ENCODE measurements at regions not wholly inside any gene's neighbourhood (a gene's known extent, or its start where the extent isn't known, plus 50 kb on each side); places are given as distances from the start of the nearest gene placed in this dataset.

DNA sequence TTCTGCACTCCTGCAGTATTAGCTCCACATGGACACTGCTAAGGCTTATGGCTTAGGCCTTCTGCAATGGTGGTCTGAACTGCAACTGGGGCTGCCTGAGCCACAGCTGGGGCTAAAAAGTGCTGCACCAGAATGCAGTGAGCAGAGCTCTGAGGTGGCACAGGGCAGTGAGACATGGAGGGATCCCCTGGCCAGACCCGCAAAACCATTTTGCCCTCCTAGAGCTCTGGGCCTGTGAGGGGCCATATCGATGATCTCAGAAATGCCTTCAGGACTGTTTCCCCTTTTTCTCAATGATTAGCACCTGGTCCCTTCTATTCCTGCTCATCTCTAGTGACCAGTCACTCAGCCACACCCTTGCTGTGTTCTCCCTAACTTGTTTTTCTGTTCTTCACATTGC, 397.7 kb downstream of the UQCRFS1 start:
- Histone ChIP-seq H3K4me1 (ENCODE audit: insufficient read depth, low read length) (no peaks in the 10 kb centered on the region), H3K27me3 (ENCODE audit: insufficient read depth, low read length) (no peaks in the 10 kb centered on the region), H3K4me3 (ENCODE audit: low read length) (no peak overlapping the region), H3K9me3 (ENCODE audit: low read depth, low read length) (no peaks in the 10 kb centered on the region)

DNA sequence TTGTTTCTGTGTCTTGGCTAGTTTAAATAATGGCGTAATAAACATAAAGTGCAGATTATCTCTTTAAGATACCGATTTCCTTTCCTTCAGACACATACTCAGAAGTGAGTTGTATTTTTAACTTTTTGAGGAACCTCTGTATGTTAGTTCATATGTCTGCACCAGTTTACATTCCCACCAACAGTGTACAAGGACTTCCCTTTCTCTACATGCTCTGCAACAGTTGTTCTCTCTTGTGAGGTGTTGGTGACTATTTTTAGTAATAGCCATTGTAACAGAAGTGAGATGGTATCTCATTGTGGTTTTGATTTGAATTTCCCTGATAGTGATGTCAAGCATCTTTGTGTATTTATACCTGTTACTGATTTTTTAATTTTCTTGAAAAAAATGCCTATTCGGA, 418.6 kb downstream of the UQCRFS1 start:
- no peaks in the 10 kb centered on the region for H3K4me1 ChIP-seq (ENCODE audit: insufficient read depth, low read length)
- peaks cover 40% of the 10 kb centered on the region for H3K27me3 ChIP-seq (ENCODE audit: insufficient read depth, low read length)
- H3K9me3 ChIP-seq (ENCODE audit: low read depth, low read length) = peaks cover 7% of the 10 kb centered on the region
- H3K4me3 ChIP-seq (ENCODE audit: low read length) = no peak overlapping the region

DNA sequence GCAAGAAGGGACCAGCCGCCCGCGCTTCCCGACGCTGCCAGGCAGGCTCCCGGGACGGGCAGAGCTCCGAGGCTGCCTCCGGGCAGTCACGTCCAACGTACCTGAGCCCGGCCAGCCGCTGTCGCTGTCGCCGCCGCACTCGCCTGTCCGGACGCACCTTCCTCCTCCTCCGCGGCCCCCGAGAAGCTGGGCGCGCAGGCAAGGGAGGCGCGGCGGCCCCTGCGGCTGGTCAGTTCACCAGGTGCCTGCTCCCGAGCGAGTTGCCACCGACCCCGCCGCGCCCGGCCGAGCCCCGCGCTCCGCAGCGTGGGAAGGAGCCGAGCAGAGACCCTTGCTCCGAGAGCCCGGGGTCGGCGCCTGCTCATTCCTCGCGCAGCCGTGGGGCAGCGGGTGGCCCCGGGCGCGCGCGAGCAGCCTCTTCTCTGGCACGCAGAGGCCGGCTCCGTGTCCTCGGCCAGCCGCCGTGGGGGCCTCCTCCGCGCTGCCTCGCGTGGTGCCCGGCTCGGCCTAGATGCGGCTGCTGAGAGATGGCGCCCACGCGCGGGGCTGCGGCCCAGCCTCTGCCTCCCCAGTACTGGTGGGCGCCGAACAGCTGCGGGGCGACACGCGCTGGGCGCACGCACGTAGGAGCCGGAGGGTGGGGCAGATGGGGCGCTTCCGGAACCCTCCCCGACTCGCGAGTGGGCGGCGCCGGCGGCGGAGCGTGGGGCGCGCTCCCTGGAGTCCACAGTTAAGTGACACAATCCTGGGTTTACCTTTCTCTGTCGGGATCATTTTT, 419.4 kb downstream of the UQCRFS1 start:
- peaks cover 40% of the 10 kb centered on the region for H3K27me3 ChIP-seq (ENCODE audit: insufficient read depth, low read length)
- H3K4me1 ChIP-seq (ENCODE audit: insufficient read depth, low read length) = no peaks in the 10 kb centered on the region
- H3K4me3 ChIP-seq (ENCODE audit: low read length) = no peak overlapping the region
- peaks cover under 1% of the 10 kb centered on the region for H3K9me3 ChIP-seq (ENCODE audit: low read depth, low read length)

DNA sequence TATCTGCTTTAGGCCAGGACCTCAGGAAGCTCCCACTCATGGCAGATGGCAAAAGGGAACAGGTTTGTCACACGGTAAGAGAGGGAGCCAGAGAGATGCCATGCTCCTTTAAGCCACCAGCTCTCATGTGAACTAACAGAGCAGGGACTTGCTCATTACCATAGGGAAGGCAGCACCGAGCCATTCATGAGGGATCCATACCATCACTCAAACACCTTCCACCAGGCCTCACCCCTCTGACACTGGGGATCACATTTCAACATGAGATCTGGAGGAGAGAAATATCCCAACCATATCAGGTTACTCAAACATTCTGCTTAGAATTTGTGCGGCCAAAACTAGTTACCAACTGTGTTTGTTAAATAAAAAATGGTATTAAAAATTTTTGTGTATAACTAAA, 427.0 kb downstream of the UQCRFS1 start:
- H3K27me3 ChIP-seq (ENCODE audit: insufficient read depth, low read length) = no peaks in the 10 kb centered on the region
- H3K9me3 ChIP-seq (ENCODE audit: low read depth, low read length) = peaks cover 11% of the 10 kb centered on the region
- no peaks in the 10 kb centered on the region for H3K4me1 ChIP-seq (ENCODE audit: insufficient read depth, low read length)

DNA sequence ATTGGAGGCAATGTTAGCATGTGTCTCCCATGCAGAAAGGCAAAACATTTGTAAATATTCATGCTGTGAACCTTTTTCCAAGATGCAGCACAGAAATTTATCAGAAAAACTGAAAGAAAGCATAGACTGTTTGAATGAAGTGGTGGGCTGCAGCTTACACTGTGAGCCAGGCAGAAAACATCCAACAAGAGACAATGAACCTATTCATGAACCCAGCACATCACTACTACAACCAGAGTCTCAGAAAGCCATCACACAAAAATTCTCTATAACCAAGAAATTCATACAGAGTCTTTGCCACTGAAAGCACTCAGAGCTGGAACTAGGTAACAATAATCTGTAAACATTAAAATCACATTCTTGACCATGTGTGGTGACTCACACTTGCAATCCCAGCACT, 448.9 kb downstream of the UQCRFS1 start:
- Histone ChIP-seq H3K9me3 (ENCODE audit: low read depth, low read length) (peaks cover 19% of the 10 kb centered on the region), H3K4me1 (ENCODE audit: insufficient read depth, low read length) (no peaks in the 10 kb centered on the region), H3K27me3 (ENCODE audit: insufficient read depth, low read length) (no peaks in the 10 kb centered on the region), H3K4me3 (ENCODE audit: low read length) (no peak overlapping the region)

More for the DNA sequence above, 427.0 kb downstream of the UQCRFS1 start:
- H3K4me3 ChIP-seq (ENCODE audit: low read length) = no peak overlapping the region

DNA sequence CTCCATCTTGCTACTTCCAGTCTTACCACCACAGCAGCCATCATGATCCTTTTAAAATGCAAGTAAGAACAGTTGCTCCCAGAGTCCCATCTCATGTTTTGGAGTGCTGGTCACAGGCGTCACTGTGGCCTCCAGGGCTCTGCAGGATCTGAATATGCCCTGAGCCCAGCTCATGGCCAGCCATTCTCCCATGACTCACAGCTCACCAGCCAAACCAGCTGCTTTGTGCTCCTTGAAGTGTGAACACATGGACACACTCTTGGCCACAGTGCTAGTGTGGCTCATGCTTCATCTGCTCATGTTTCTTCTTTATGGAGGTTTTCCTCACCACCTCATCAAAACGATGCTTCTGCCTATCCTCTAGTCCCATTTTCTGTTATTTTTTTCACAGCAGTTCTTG, 466.5 kb downstream of the UQCRFS1 start:
- Histone ChIP-seq H3K4me1 (ENCODE audit: insufficient read depth, low read length) (no peaks in the 10 kb centered on the region), H3K27me3 (ENCODE audit: insufficient read depth, low read length) (no peaks in the 10 kb centered on the region), H3K9me3 (ENCODE audit: low read depth, low read length) (no peaks in the 10 kb centered on the region), H3K4me3 (ENCODE audit: low read length) (no peak overlapping the region)

DNA sequence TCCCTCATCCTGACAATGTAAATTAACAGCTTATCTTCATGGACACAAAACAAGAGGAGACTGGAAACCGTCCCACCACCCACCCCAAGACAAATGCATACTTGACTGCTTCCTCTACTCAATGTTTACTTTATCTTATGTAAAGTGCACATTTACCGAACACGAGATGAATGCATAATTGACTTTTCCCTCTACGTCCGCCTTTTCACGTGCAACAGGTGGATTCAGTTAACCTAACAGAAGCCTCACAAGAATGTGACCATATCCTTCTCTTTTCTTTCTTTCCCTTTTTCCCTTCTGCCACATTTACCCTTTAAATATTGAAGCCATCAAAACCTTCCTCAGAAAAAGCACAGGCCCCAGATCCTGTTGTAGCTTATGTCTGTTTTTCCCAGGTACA, 468.0 kb downstream of the UQCRFS1 start:
- Histone ChIP-seq H3K4me3 (ENCODE audit: low read length) (no peak overlapping the region), H3K9me3 (ENCODE audit: low read depth, low read length) (no peaks in the 10 kb centered on the region), H3K27me3 (ENCODE audit: insufficient read depth, low read length) (no peaks in the 10 kb centered on the region), H3K4me1 (ENCODE audit: insufficient read depth, low read length) (no peaks in the 10 kb centered on the region)

DNA sequence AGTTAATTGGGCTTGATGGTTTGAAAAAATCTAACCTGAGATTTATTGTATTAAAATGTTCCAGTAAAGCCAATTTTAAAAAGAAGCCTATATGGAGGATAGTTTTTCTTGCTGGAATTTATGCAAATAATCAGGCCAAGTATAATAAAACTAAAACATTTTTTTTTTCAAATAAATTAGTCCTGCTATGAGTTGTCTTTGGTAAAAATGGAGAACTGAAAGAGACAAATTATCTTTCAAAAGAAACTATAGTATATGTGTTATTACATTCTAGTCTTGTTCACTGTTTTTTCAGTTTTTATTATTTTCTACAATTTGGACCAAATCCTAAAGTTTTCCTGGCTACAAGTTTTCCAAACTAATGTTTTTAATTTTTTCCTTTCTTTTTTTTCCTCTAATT, 468.9 kb downstream of the UQCRFS1 start:
- H3K4me3 ChIP-seq (ENCODE audit: low read length) = no peak overlapping the region
- no peaks in the 10 kb centered on the region for H3K9me3 ChIP-seq (ENCODE audit: low read depth, low read length)
- no peaks in the 10 kb centered on the region for H3K27me3 ChIP-seq (ENCODE audit: insufficient read depth, low read length)
- no peaks in the 10 kb centered on the region for H3K4me1 ChIP-seq (ENCODE audit: insufficient read depth, low read length)

DNA sequence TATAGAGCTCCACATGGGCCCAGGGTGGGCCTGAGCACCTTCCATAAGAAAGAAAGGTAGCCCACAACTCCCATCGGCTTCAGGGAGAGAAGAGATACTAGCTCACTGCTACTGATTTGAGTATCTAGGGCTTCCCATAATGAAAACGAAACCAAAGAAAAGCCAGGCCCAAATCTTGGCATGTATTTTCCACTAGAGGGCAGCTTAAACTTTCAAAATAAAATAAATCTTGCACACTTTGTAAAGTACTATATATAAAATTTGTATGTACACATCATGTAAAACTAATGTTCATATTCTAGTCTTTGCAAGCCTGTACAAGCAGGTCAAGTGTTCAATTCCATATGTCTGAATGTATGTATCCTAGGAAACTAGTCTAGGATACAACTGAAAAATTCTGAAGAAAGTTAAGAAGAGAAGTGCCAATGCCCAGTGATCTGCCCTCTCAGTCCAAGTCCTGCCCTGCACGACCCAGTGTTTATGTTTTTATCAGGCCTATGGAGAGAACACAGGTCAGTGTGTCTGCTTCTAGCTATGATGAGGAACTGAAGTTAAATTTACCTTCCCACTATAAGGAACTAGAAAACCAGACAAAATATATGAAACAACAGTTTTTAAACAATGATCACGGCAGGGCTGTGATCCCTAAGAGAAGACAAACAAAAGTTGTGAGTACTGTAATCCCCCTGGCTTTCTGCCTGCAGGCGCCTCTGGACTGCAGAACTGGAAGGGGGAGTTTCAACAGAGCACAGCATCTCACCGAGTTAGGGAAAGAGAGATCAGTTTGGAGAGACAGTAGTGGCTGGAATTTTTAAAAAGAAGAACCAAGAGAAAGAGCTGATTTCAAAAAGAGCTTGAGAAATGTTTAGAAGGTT, 475.7 kb downstream of the UQCRFS1 start:
- Histone ChIP-seq H3K4me3 (ENCODE audit: low read length) (no peak overlapping the region), H3K9me3 (ENCODE audit: low read depth, low read length) (no peaks in the 10 kb centered on the region)

DNA sequence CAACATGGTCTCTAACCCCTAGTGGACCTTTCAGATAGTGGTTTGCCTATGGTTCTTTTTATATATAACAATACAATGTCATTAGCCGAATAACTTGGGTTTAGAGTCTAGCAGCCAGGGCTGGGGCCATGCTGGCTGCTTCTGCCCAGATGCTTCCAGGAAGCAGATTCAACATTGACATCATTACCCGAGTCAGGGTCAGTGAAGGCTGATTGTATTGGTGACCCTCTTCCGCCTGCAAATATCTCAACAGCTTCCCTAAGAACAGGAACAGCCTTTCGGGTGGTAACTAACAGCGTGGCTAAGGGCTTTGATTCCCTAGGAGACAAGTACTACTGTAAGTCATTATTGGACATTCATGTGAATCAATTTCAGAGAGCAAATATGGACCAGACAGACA, 476.4 kb downstream of the UQCRFS1 start:
- no peaks in the 10 kb centered on the region for H3K9me3 ChIP-seq (ENCODE audit: low read depth, low read length)
- H3K27me3 ChIP-seq (ENCODE audit: insufficient read depth, low read length) = no peaks in the 10 kb centered on the region
- no peaks in the 10 kb centered on the region for H3K4me1 ChIP-seq (ENCODE audit: insufficient read depth, low read length)
- H3K4me3 ChIP-seq (ENCODE audit: low read length) = no peak overlapping the region

More for the DNA sequence above, 475.7 kb downstream of the UQCRFS1 start:
- Histone ChIP-seq H3K27me3 (ENCODE audit: insufficient read depth, low read length) (no peaks in the 10 kb centered on the region), H3K4me1 (ENCODE audit: insufficient read depth, low read length) (no peaks in the 10 kb centered on the region)

DNA sequence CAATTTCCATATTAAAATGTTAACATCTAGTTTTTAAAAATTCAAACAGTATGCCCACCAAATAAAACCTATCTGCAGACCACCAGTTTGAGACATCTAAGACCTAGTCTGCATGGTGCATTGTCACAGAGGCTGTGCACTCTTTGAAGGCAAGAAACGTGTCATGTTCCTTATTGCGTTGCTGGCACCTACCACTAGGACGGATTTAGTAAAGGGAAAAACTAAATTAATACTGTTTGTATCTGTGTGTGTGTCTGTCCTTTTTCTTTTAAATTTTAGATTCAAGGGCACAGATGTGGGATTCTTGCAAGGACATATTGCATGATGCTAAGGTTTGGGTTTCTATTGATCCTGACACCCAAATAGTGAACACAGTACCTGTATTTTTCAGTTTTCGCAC, 481.4 kb downstream of the UQCRFS1 start:
- Histone ChIP-seq H3K9me3 (ENCODE audit: low read depth, low read length) (no peaks in the 10 kb centered on the region), H3K4me1 (ENCODE audit: insufficient read depth, low read length) (no peaks in the 10 kb centered on the region), H3K27me3 (ENCODE audit: insufficient read depth, low read length) (peaks cover 19% of the 10 kb centered on the region), H3K4me3 (ENCODE audit: low read length) (no peak overlapping the region)

DNA sequence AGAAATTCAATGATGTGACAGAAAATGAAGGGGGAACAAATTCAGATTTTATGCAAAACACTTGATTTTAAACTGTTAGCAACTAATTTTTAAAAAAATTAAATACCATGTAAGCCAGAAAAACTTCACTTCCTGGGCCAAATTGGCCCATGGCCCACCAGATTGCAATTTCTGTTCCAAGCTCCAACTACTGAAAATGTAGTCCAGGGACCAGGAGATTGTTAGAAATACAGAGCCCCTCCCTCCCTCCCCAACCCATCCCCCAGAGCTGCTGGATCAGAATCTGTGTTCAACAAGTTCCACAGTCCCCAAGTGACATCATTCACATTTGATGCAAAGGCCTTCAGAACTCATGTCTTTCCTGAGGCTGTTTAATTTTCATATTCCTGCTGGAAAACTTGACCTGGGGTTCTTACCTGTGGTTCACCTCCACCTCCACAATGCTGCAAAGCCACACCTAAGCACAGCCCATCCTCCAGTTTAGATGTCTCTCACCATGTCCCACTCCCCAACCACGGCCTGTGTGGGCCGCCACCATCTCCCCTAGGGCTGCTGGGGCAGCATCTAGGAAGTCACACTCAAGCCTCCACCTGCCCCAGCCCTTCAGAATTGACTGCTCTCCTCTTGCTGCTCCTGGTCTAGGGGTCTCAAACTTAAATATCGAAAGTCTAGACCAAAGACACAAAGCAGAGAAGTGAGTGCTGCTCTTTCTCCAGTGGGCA, 482.0 kb downstream of the UQCRFS1 start:
- Histone ChIP-seq H3K4me1 (ENCODE audit: insufficient read depth, low read length) (no peaks in the 10 kb centered on the region), H3K9me3 (ENCODE audit: low read depth, low read length) (no peaks in the 10 kb centered on the region), H3K27me3 (ENCODE audit: insufficient read depth, low read length) (peaks cover 26% of the 10 kb centered on the region), H3K4me3 (ENCODE audit: low read length) (no peak overlapping the region)

DNA sequence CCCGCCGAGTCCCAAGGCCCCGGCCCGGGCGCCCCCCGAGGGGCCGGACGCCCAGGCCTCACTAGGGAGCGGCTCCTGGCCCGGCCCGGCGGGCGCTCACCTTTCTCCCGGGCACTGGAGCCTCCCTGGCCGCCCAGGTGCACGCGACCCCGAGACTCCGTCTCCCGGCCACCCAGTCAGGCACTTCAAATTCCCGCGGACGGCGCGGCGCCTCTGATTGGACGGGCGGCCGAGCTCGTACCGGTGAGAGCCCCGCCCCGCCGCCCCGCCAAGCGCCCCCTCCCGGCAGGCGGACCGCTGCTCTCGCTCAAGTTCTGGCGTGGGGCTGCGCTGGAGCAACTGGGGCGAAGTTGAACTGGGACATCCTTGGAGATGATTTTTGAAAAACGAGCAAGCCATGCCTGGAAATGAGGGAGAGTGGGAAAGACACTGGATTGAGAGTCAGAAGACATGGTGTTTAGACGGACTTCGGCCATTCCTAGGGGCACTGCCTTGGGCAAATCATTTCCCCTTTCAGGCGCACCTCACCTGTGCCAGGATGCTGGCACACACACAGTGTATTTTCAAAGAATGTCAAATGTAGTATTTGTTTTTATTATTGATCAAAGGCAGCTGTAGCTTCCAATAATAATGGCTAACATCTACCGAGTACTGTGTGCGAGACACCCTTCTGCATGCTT, 485.3 kb downstream of the UQCRFS1 start:
- no peaks in the 10 kb centered on the region for H3K4me1 ChIP-seq (ENCODE audit: insufficient read depth, low read length)
- no peak overlapping the region for H3K4me3 ChIP-seq (ENCODE audit: low read length)
- peaks cover 26% of the 10 kb centered on the region for H3K27me3 ChIP-seq (ENCODE audit: insufficient read depth, low read length)
- H3K9me3 ChIP-seq (ENCODE audit: low read depth, low read length) = no peaks in the 10 kb centered on the region

DNA sequence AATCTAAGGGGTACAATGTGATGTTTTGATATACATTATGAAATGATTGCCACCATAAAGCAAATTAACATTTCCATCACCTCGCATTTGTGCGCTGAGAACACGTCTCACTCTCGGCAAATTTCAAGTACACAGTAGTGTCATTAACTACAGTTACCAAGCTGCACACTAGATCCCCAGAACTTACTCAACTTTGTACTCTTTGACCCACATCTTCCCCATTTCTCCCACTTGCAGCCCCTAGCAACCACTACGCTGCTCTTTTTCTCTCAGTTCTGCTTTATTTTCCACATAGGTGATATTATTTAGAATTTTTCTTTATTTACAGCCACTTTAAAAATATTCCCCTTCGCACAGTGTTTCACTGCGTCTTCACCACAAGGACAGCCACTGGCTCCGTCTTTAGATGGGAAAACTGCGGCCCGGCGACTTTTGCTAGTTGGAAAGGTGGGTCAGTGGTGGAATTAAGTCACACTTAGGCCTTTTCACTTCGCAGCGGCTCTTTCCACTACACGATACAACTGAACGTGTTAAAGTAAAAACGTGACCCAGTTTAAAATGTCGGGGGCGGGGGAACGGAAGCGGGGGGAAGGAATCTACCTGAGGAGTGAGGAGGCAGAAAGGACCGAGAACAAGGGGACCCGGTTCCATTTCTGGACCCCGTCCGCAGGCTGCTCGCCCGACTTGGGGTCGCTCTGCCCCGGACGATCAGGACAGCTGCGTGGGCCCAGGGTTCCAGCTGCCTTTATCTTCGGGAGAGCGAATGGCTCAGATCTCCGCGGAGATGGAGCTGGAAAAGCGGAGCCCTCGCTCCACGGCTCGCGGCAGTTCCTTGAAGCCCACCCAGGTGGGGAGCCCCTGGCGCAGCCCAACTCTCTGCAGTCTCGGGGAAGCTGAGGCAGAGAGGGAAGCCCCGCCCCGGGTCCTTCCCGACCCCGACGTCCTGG, 486.1 kb downstream of the UQCRFS1 start:
- H3K4me3 ChIP-seq (ENCODE audit: low read length) = no peak overlapping the region
- no peaks in the 10 kb centered on the region for H3K4me1 ChIP-seq (ENCODE audit: insufficient read depth, low read length)

More for the DNA sequence above, 486.1 kb downstream of the UQCRFS1 start:
- Histone ChIP-seq H3K9me3 (ENCODE audit: low read depth, low read length) (no peaks in the 10 kb centered on the region), H3K27me3 (ENCODE audit: insufficient read depth, low read length) (peaks cover 26% of the 10 kb centered on the region)

Data from mononuclear cell (primary cell).